Gastrocnemius medialis (tissue), 4 donors: ENCODE measurements at regions not wholly inside any gene's neighbourhood (a gene's known extent, or its start where the extent isn't known, plus 50 kb on each side); places are given as distances from the start of the nearest gene placed in this dataset.

Source experiments
- ATAC-seq, 2 donors: fragments of 150-250 bp; one replicate each; pipeline ENCODE4 v1.9.1; 2016
- DNase-seq, 2 donors: peaks; one replicate each; pipeline ENCODE4 v3.0.0-alpha.2; 2019
- H3K27ac ChIP-seq, 4 donors: fragments of 200-600 bp; sonication (generic); 1 replicate in 1 of 4; 2 replicates in 3 of 4; pipeline ENCODE4 v1.5.1; 2016 to 2018; ENCODE audit warnings: mild to moderate bottlenecking in 2 of 4, moderate library complexity in 1 of 4
- H3K27me3 ChIP-seq, 3 donors: fragments of 200-600 bp; sonication (generic) in 2 of 3; 1 replicate in 1 of 3; 2 replicates in 2 of 3; pipeline versions ENCODE4 v1.5.1 to v1.6.0; 2016 to 2019; ENCODE audit warnings: mild to moderate bottlenecking in 1 of 3, moderate library complexity in 1 of 3
- H3K36me3 ChIP-seq, 2 donors: fragments of 200-600 bp; sonication (generic) in 1 of 2; one replicate each; pipeline ENCODE4 v1.5.1; 2017 to 2018
- H3K4me1 ChIP-seq, 2 donors: fragments of 200-600 bp; sonication (generic) in 1 of 2; one replicate each; pipeline ENCODE4 v1.5.1; 2016 to 2017; ENCODE audit warnings: mild to moderate bottlenecking in 2 of 2
- H3K4me3 ChIP-seq, 4 donors: fragments of 200-600 bp; sonication (generic) in 3 of 4; 1 replicate in 1 of 4; 2 replicates in 3 of 4; pipeline ENCODE4 v1.5.1; 2016 to 2019; ENCODE audit warnings: mild to moderate bottlenecking in 2 of 4
- H3K9me3 ChIP-seq, 3 donors: fragments of 200-600 bp; sonication (generic) in 2 of 3; 1 replicate in 1 of 3; 2 replicates in 2 of 3; pipeline ENCODE4 v1.5.1; 2016 to 2019
- POLR2A ChIP-seq, 2 donors: fragments of 450-650 bp; IDR thresholded peaks; one replicate each; pipeline ENCODE4 v1.6.1; 2017; ENCODE audit warnings: antibody characterized with exemption in 2 of 2, mild to moderate bottlenecking in 2 of 2, moderate library complexity in 2 of 2
- in situ Hi-C, 4 donors: fragments of 200-750 bp; cut with MboI; loops; one replicate each; pipeline versions ENCODE4 v1.15.0 to v1.8.0; 2017; ENCODE audit warnings: low sequenced_read_pairs in 4 of 4
- intact Hi-C: fragments of 100-400 bp; cut with DNase I; formaldehyde crosslinking; loops from one replicate; pipeline ENCODE4 v1.15.1; 2023; ENCODE audit warnings: low total_unique reads
- TF ChIP-seq, protein P1 (sequence below), 5 experiments: fragments of 450-650 bp in 3 of 5; fragments of 200-600 bp in 2 of 5; sonication (generic) in 2 of 5; IDR thresholded peaks in 4 of 5; conservative IDR thresholded peaks in 1 of 5; 1 replicate in 4 of 5; 2 replicates in 1 of 5; pipeline ENCODE4 v1.5.1; 2016 to 2019; ENCODE audit warnings: antibody characterized with exemption in 5 of 5, mild to moderate bottlenecking in 3 of 5, moderate library complexity in 3 of 5

DNA sequence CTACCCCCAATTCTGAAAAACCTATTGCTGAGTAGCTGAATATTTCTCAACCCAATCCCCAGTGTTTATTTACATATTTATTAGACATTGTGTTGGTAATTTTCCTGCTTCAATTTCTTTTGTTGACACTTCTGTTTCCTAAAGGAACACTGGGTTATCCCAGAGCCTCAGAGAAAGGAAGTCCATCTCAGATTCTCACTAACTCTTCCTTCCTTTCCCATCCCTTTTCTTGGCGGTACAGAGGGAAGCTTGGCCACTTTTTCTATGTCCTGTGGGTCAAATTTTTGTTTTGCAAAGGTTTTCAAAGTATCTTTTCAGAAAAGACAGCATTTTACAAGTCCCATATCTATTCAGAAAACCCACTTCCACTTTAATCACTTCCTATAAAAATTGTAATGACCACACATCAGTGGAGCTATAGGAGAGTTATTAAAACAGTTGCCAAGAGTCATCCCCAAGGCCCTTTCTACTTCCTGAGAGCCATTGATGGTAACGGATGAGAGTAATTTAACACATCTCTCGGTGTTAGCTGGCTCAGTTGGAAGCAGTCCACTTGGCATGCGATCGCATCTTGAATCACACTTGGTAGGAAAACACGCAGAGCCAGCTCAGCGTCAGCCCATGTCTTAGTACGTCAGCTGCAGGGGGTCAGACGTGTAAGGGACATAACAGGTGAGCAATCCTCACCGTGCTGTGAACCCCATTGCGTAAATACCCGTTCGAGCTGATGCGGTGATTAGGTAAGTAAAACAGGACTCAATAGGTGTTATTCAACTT is 231.1 kb upstream of the ADARB2 start:
- Histone ChIP-seq H3K4me3 (no peak overlapping the region), H3K27ac (no peak overlapping the region), H3K9me3 (no peaks in the 10 kb centered on the region), H3K36me3 (no peaks in the 10 kb centered on the region), H3K4me1 (no peaks in the 10 kb centered on the region), H3K27me3 (no peaks in the 10 kb centered on the region)
- intact Hi-C loops, result no loop called here
- no peak for DNase-seq
- in situ Hi-C loops, result no loop called here
- TF ChIP-seq POLR2A (IDR thresholded peaks at IDR 0.05), result no peak
- TF ChIP-seq, protein P1, sequence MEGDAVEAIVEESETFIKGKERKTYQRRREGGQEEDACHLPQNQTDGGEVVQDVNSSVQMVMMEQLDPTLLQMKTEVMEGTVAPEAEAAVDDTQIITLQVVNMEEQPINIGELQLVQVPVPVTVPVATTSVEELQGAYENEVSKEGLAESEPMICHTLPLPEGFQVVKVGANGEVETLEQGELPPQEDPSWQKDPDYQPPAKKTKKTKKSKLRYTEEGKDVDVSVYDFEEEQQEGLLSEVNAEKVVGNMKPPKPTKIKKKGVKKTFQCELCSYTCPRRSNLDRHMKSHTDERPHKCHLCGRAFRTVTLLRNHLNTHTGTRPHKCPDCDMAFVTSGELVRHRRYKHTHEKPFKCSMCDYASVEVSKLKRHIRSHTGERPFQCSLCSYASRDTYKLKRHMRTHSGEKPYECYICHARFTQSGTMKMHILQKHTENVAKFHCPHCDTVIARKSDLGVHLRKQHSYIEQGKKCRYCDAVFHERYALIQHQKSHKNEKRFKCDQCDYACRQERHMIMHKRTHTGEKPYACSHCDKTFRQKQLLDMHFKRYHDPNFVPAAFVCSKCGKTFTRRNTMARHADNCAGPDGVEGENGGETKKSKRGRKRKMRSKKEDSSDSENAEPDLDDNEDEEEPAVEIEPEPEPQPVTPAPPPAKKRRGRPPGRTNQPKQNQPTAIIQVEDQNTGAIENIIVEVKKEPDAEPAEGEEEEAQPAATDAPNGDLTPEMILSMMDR (IDR thresholded peaks at IDR 0.05 in 4 of 5, conservative IDR thresholded peaks at IDR 0.05 in 1 of 5), result no peak
- no peak for ATAC-seq

DNA sequence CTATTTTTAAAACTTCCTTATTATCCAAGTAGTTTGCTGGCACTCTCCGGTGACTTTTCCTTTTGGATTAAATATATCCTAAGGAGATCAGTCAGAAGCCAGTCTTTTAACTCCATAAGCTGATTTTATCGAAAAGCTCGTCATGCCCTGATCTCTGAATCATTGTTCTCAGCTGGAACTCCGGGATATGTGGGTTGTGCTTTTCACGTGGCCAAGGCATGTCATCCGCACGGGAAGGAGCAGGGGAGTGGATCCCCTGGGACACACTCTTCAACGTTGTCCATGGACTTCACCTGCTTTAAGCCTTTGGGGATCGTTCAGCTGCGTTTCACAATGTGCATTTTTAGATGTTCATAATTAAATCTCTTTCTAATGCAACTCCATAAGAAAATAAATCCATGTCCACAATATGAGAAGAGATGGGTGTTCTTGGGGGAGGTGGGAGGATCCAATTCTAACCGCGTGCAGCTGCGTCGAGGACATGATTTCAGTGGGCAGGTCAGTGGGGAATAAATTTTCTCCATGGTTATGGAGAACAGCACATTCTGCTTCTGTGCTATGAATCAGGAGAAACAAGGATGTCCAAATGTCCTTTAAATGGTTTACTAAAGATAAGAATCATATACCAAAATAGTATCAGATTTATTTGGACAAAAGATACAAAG is 229.5 kb upstream of the ADARB2 start:
- Histone ChIP-seq H3K27ac (no peak overlapping the region), H3K4me1 (no peaks in the 10 kb centered on the region), H3K36me3 (no peaks in the 10 kb centered on the region), H3K27me3 (no peaks in the 10 kb centered on the region), H3K4me3 (no peak overlapping the region), H3K9me3 (no peaks in the 10 kb centered on the region)
- ATAC-seq, result no peak
- DNase-seq, result no peak
- intact Hi-C loops, result no loop called here
- TF ChIP-seq, protein P1 (IDR thresholded peaks at IDR 0.05 in 4 of 5, conservative IDR thresholded peaks at IDR 0.05 in 1 of 5), result no peak
- TF ChIP-seq POLR2A (IDR thresholded peaks at IDR 0.05), result no peak
- in situ Hi-C loops, result no loop called here

DNA sequence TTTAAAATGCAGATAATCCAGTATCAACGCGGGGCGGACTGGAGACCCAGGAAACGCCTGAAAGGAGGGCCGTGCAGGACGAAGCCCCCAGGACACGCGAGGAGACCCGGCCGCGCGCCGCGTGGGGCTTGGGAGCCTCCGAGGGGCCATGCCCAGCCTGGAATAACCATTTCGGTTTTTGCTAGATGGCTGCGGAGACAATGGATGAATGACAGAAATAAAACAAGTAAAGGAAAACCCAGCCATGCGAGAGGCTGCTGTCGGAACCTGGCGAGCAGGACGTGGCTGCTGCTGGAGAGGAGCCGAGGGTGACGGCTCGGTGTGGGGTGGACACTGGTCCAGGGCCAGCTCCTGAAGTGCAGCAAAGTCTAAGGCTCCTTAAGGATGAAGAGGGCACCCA is 227.2 kb upstream of the ADARB2 start:
- intact Hi-C loops, result no loop called here
- no peaks in the 10 kb centered on the region for H3K4me1 ChIP-seq
- H3K9me3 ChIP-seq, result no peaks in the 10 kb centered on the region
- no peaks in the 10 kb centered on the region for H3K27me3 ChIP-seq
- DNase-seq (no peak), ATAC-seq (no peak)
- in situ Hi-C loops, result no loop called here
- no peak overlapping the region for H3K4me3 ChIP-seq
- no peaks in the 10 kb centered on the region for H3K36me3 ChIP-seq
- H3K27ac ChIP-seq, result no peak overlapping the region
- TF ChIP-seq, protein P1 (IDR thresholded peaks at IDR 0.05 in 4 of 5, conservative IDR thresholded peaks at IDR 0.05 in 1 of 5), result no peak
- TF ChIP-seq POLR2A (IDR thresholded peaks at IDR 0.05), result no peak

DNA sequence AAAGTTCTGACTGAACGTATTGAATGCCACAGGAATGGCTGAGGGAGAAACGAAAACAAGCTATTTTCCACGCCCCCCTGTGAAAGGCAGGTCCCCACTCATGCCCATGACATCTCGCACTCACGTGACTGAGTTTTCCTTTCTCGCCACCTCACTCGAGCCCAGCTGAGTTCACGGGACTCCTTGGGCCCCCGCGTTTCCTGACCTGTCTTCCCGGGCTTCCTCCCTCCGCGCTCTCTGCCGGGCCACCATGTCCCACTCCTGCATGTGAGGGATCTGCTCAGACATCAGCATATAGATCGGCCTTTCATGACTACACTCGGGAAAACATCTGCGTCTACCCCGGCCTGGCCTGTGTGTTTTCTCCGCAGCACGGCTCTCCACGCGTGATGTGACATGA is 226.0 kb upstream of the ADARB2 start:
- in situ Hi-C loops, result no loop called here
- intact Hi-C loops, result no loop called here
- H3K4me3 ChIP-seq, result no peak overlapping the region
- no peaks in the 10 kb centered on the region for H3K36me3 ChIP-seq
- no peaks in the 10 kb centered on the region for H3K9me3 ChIP-seq
- H3K27me3 ChIP-seq, result no peaks in the 10 kb centered on the region
- H3K4me1 ChIP-seq, result no peaks in the 10 kb centered on the region
- TF ChIP-seq, protein P1 (IDR thresholded peaks at IDR 0.05 in 4 of 5, conservative IDR thresholded peaks at IDR 0.05 in 1 of 5), result no peak
- no peak for TF ChIP-seq POLR2A (IDR thresholded peaks at IDR 0.05)
- ATAC-seq (no peak), DNase-seq (no peak)
- no peak overlapping the region for H3K27ac ChIP-seq
